Stomach (tissue), 4 donors: ENCODE measurements at regions not wholly inside any gene's neighbourhood (a gene's known extent, or its start where the extent isn't known, plus 50 kb on each side); places are given as distances from the start of the nearest gene placed in this dataset.

ENCODE experiments used
- CTCF ChIP-seq, 7 experiments: fragments of 450-650 bp in 4 of 7; fragments of 200-600 bp in 3 of 7; sonication (generic) in 3 of 7; IDR thresholded peaks; one replicate each; pipeline ENCODE4 v1.5.1; 2016 to 2019; ENCODE audit warnings: antibody characterized with exemption in 7 of 7, control low read depth in 2 of 7, mild to moderate bottlenecking in 1 of 7
- EP300 ChIP-seq: sonication (generic); formaldehyde crosslinking; IDR thresholded peaks from one replicate; pipeline ENCODE4 v1.6.1; 2017; ENCODE audit warnings: antibody characterized with exemption
- POLR2A ChIP-seq, 4 donors: fragments of 450-650 bp; IDR thresholded peaks; one replicate each; pipeline ENCODE4 v1.6.1; 2016; ENCODE audit warnings: antibody characterized with exemption in 4 of 4, control low read depth in 2 of 4, mild to moderate bottlenecking in 1 of 4, moderate library complexity in 1 of 4

- TF ChIP-seq POLR2A (IDR thresholded peaks at IDR 0.05): no peak
- no peak for TF ChIP-seq CTCF (IDR thresholded peaks at IDR 0.05)
- no peak for TF ChIP-seq EP300
Observed at GRCh38 chr4:152010710-152011079, 249.9 kb upstream of the GATB start.
